ENCODE measurements at regions not wholly inside any gene's neighbourhood (a gene's known extent, or its start where the extent isn't known, plus 50 kb on each side); places are given as distances from the start of the nearest gene placed in this dataset.
"Not testable (repeated sequence)": the region's sequence is repeated elsewhere in the genome, so short reads cannot be mapped to it uniquely, and the experiment has no call there.

GRCh38 chr4:74543231-74543781 is 98.4 kb downstream of the AREG start:
- ChIA-PET CTCF (no interaction called here), POLR2A (no interaction called here)

GRCh38 chr4:74543983-74544382 is 99.0 kb downstream of the AREG start:
- ChIA-PET CTCF (no interaction called here), POLR2A (no interaction called here)

DNA sequence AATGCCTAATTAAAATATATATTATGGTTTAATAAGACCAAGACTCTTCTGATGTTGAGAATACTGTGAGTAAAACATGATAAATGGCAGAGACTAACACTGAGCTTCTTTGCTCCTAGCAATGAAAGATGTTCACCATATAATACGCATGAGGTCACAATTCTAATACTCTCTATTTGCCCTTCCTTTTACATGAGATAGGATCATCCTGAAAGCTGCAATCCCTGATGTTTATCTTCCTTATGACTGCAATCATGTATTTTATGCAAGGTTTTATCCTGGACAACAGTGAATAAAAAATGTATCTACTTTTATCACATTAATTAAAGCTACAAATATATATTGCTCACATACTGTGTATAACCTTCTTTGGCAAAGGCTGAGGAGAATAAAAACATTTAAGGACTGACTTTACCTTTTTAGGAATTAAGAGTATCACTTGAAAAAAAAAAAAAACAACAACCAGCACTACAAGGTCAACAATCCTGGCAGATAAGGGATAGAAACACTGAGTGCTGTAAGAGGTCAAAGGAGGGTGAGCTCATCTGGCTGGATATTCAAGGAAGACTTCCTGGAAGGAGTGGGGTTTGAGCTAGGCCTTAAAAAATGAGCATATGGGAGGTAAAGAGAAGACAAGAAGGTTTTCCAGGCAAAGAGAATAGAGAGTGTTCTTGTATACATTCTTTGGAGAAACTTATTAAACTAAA is 99.9 kb downstream of the AREG start:
- ChIA-PET CTCF (interaction anchor here (1.2 kb wide), 1 partner anchor 12 kb away, joined by 3 read pairs; no protein-coding TSS in a partner anchor), POLR2A (no interaction called here)

DNA sequence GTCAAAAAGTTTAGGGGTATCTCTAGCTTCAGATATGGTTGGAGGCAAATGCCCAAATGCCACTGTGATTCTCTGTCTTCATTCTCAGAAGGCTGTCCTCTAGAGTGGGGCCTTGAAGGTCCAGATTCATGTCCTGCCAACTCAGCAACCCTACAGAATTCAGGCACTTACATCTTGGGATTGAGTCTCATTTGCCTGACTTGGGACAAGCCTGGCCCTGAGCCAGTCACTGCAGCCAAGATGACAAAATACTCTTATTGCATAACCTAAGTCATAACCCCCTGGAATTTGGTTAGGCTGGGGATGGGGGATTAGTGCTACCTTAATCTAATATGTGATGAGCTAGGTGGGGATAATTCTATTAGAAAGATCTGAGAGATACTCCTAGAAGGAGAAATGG is 100.5 kb downstream of the AREG start:
- ChIA-PET CTCF (interaction anchor here (1.2 kb wide), 1 partner anchor 12 kb away, joined by 3 read pairs; no protein-coding TSS in a partner anchor), POLR2A (no interaction called here)

GRCh38 chr4:74546057-74546456 is 101.1 kb downstream of the AREG start:
- CTCF ChIA-PET: no interaction called here
- POLR2A ChIA-PET: no interaction called here

DNA sequence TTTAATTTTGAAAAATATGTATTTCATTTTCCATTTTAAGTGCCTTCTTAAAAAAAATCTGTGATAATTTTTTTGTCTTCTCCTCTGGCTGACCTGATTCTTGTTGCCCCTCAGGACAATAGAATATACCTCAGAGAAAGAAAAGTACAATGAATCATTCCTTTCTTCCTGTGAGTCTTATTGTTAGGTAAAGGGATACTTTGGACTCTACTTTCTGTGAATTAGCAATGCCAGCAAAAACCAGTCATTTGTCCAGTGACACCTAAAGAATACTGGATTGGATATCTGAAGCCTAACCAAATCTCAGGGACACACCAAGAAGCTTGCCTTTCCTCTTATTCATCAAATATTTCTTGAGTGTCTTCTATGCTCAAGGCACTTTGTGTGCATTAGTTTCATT is 102.1 kb downstream of the AREG start:
- POLR2A ChIA-PET: no interaction called here
- CTCF ChIA-PET: no interaction called here

- ChIA-PET POLR2A (no interaction called here), CTCF (no interaction called here)
Observed at GRCh38 chr4:74548561-74548960, 103.6 kb downstream of the AREG start.

DNA sequence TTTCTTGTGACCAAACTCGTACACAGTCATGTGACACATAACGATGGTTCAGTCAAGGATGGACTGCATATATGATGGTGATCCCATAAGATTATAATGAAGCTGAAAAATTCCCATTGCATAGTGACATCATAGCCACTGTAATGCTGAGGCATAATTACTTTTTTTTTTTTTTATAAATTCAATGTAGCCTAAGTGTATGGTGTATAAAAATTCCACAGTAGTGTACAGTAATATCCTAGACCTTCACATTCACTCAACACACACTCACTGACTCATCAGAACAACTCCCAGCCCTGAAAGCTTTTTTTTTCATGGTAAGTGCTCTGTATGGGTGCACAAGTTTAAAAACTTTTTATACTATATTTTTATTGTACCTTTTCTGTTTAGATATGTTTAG is 105.0 kb downstream of the AREG start:
- ChIA-PET POLR2A (no interaction called here), CTCF (no interaction called here)

- ChIA-PET CTCF (no interaction called here), POLR2A (no interaction called here)
Observed at GRCh38 chr4:74555231-74555630, 110.3 kb downstream of the AREG start.

- CTCF ChIA-PET: no interaction called here
Observed at GRCh38 chr4:74555843-74556242, 110.9 kb downstream of the AREG start.

DNA sequence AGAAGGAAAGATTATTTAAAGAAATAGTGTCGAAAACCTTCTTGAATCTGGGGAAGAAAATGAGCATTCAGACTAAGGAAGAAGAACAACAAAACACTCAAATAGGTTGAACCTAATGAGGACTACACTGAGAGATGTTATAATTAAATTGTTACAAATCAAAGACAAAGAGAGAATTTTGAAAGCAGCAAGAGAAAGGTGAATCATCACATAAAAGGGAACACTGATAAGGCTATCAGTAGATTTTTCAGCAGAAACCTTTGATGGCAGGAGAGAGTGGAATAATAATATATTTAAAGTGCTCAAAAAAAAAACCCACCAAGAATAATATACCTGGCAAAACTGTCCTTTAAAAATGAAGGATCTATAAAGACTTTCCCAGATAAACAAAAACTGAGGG is 114.9 kb downstream of the AREG start:
- ChIA-PET CTCF (no interaction called here), POLR2A (no interaction called here)

More at GRCh38 chr4:74555843-74556242, 110.9 kb downstream of the AREG start:
- POLR2A ChIA-PET: no interaction called here

DNA sequence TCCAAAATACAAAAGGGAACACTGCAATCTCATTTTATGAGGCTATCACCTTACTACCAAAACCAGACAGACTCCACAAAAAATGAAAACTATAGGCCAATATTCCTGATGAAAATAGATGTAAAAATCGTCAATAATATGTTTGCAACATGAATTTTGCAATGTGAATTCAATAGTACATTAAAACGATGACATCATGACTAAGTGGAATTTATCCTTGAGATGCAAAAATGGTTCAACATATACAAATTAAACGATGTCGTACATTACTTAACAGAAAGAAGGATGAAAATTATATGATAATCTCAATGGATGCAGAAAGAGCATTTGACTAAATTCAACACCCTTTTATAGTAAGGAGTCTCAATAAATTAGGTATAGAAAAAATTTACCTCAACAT is 123.0 kb downstream of the AREG start:
- CTCF ChIA-PET: no interaction called here
- POLR2A ChIA-PET: no interaction called here

DNA sequence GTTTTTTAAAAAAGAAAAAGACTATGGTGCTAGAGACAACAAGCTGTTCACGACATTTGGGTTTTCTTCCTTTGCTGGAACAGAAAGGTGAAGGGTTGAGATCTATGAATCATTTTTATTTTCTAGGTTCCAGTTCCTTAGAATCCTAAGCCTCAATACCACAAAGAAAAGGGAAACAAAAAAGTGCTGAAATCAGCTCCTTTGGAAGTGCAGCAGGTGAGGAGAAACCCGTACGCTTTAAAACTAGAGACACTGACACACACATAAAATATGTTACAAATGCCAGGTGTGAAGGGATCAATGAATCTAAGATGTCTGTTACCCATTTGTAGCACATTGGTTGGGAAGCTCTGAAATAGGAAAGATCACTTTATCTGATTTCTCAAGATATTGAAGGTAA is 125.2 kb downstream of the AREG start:
- ChIA-PET POLR2A (no interaction called here), CTCF (no interaction called here)

DNA sequence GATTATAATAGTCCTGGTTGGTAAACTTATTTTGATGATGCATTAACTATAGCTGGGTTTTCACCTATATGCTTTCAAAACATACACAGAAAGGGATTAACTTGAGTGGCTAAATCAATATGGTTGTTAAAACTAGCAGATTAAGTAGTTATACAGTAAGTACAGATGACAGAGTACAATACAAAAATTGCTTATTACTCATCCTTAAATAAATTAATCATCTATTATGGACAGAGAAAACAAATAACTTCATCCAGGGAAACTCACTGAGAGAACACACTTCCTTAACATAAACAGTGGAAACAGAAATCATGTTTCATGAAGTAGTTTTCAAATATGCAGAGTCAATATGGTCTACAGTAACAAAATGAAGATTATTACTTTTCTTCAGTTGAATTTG is 133.4 kb downstream of the AREG start:
- ChIA-PET POLR2A (no interaction called here), CTCF (no interaction called here)

- POLR2A ChIA-PET, CTCF ChIA-PET: not testable (repeated sequence)
Observed at GRCh38 chr4:74578865-74579264, 133.9 kb downstream of the AREG start.

- ChIA-PET CTCF (no interaction called here), POLR2A (no interaction called here)
Observed at GRCh38 chr4:74583089-74583700, 138.3 kb downstream of the AREG start.

- CTCF ChIA-PET: no interaction called here
- POLR2A ChIA-PET: no interaction called here
Observed at GRCh38 chr4:74583757-74584156, 138.8 kb downstream of the AREG start.

GRCh38 chr4:74588350-74588749 is 143.4 kb downstream of the AREG start:
- ChIA-PET POLR2A (no interaction called here), CTCF (no interaction called here)

GRCh38 chr4:74590476-74590875 is 145.5 kb downstream of the AREG start:
- ChIA-PET POLR2A (no interaction called here), CTCF (no interaction called here)

- ChIA-PET POLR2A (no interaction called here), CTCF (no interaction called here)
Observed at GRCh38 chr4:74598611-74599325, 153.8 kb downstream of the AREG start.

DNA sequence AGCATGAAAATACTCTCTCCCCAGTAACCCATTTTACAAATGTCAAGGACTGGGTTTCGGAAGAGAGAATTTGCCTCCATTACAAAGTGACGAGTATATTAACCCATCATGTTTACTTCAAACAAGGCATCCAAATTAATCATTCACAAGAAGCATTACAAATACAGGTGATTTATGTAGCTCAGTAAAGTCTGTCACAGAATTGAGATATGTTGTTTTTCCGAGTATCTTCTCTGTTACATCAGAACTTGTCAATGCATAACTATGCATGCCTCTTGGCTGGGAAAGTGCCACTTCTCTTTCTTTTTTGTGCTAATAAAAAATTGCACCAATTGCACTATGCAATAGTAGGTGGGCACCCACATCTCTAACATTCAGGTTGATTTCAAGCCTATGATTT is 158.2 kb downstream of the AREG start:
- CTCF ChIA-PET: no interaction called here
- POLR2A ChIA-PET: no interaction called here

All from activated CD8-positive, alpha-beta memory T cell treated with anti-CD3 and anti-CD28 coated beads for 36 hours (primary cell).